ENCODE measurements at regions not wholly inside any gene's neighbourhood (a gene's known extent, or its start where the extent isn't known, plus 50 kb on each side); places are given as distances from the start of the nearest gene placed in this dataset.
A peak's percentile ranks its signal among the peaks of the same experiment; 100 is the strongest.
"Not testable (repeated sequence)": the region's sequence is repeated elsewhere in the genome, so short reads cannot be mapped to it uniquely, and the experiment has no call there.

DNA sequence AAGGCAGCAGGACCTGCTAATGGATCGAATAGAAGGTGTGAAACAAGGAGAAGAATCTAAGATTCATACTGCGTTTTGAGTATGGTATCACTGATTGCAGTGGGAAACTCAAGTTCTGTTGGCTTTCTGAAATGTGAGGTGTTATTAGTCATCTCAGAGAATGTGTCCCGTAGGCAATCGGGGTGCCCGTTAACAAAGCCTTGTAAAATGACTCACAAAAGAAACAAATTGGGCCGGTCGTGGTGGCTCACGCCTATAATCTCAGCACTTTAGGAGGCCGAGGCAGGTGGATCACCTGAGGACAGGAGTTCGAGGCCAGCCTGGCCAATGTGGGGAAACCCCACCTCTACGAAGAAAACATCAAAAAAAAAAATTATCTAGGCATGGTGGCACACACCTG is 118.2 kb upstream of the C7orf33 start:
- DNase-seq = no peak

DNA sequence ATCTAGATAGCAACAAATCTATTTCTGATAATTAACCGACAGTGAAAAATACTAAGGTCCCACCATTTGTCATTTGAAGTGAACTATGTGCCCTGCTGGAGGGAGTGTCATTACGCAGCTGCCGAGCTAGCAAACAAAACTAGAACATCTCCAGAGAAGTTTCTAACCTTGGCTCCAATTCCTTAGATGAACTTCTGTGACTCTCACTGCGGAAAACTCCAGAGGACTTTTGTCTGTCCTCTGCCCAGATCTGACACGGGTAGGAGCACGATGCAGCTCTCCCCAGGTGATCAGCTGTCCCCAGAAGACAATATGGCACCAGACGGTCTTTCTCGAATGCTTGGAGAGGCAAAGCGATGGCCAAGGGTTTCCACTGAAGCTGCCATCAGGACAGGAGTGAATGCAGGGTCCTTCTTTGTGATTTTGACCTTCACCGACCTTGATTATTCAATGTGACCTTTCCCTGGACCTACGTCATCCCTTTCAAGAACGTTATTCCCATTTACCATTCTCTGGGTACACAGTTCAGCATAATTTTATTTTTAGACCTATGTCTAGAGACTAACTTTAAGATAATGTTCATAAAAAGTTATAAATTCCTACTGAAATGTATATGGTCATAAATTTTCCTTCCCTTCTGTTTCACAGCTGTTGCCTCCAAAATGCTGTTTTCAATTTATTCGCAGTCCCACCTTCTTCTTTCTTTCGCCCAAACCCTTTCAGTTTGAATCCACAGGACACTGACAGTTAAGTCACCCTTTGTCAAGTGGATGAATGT is 116.7 kb upstream of the C7orf33 start:
- no peak for DNase-seq

DNA sequence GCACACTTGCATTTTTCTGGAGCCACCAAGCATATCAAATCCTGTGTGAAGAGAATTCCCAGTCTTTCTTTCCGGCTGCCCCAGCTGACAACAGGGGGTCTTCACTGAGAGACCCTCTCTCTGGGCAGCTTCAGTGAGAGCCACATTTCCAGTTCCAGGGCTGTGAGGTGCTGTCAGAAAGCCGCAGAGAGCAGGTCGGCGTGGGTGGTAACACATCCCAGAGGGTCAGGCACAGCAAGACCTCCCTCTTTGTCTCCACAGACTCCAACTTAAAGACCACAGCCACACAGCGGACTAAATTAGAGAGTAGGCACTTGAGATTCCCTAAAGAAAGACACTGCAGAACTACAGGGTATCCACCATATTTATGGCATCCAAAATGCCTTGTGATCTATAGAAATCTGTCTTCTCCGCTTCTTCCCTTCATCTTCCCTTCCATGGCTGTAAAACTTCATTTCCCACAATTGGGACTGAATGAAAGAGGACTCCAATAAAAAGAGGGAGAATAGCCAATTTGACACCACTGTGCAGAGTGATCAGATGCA is 116.0 kb upstream of the C7orf33 start:
- no peak for DNase-seq

DNA sequence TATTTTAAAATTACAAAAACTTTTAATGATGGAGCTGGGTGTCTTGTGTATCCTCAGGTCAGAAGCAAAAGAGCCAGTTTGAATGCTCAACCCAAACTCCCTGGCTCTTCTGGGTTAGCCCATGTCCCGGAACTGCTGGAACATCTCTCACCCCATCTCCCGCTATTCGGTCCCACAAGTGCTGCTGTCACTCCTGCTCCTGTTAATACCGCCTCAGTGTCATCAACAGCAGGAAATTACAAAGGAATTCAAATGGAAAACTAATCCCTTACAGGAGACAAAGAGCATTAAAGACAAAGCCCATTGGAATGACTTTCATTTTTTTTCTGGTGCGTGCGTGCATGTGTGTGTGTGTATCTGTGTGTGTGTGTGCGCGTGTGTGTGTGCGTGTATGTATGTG is 112.0 kb upstream of the C7orf33 start:
- no peak for DNase-seq

DNA sequence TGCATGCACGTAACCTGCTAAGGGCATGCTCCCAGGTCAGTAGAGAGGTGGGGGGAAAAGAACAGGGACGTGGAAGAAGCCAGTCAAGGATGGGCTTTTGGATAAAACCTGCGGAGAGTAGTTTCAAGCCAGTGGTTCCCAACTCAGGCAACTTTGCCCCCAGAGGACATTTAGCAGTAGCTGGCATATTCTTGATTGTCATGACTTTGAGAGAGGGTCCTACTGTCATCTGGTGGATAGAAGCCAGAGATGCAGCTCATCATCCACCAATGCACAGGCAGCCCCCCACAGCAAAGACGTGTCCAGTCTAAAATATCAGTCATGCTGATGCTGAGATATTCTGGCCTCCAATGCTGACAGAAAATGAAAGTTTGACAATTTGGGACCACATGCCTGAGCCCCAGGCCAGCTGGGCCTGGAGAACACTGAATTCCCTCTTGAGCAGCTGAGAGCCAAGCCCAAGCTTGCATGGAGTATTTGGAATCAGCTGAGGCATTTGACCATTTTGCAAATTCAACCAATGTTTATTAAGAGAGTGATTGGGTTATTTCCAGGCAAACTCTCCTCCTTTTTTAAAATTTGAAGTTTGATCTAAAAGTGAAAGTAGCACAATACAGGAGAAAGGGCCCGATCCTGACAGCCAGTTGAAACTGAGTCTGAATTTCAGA is 110.0 kb upstream of the C7orf33 start:
- DNase-seq = no peak

DNA sequence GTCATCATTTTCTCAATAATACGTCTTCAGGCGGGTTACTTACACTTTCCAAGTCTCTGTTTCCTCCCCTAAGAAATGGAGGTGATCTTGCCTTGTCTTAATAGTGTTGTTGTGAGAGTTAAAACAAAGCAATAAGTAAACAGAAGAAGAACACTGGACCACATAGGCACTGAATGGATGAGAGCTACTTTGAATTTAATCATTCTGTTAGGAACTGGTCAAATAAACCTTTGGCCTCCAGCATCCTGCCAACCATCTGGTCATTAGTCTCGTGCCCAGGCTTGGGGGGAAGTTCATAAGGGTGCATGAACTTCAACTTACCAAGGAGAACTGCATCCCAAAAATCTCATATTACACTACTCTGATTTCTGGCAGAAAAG is 109.4 kb upstream of the C7orf33 start:
- no peak for DNase-seq

DNA sequence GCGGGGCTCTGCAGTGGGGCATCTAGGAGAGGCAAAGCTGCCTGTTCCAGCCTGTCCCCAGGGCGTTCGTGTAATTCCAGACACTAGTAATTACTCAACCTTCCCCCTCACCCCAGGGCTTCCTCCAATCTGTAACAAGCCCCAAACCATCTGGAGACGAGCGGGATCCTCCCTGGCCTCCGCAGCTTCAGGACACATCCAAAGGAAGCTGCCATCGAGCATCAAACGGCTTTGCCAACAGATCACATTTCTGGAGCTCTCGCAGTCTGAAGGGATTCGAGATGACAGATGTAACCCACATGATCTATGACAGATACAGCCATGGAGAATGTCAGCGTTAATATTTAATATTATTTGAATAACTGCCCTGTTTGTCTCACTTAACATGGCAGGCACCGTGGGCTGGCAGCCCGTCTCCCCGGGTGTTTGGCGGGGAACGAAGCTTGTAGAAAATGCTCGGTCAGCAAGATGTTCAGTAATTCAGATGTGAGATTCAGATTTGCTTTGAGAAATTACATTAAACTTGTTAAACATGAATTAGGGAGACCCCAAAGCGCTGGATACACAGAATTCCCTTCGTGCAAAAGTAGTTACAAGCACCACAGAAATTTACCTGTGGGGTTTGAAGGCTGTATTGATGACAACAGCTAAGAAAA is 108.5 kb upstream of the C7orf33 start:
- DNase-seq = no peak

DNA sequence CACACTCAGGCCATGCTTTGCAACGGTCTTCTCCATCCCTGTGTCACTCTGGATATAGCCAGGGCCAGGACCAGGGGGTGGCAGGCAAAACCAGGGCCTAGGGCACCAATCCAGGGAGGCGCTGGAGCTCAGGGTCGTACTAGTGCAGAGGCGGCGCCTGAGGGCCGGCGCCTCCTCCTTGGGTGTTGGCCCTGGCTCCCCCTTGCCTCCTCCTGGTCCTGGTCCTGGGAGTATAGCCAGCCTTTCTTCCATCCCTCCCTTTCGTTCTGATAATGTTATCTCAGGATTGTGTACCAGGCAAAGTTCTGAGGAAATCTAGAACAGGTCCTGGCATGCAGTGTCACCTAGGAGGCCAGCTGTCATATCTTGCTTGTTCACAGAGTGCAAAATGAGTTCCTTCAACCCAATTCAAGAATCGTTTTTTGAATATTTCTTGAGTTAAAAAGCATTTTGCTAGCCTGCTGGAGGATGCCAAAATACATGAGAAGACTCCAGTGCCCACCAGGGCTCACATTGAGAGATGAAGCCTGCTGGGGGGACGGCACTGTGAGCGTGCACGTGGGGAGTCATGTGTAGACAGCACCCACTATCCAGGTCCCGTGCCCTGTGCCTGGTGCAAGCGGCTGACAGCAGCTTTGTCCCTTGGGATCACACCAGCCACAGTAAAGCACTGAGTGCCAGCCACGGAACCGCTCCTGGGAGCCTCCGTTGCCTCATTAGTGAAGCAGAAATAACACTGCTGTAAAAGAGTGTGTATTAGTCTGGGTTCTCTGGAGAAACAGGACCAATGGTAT is 106.9 kb upstream of the C7orf33 start:
- DNase-seq = no peak

DNA sequence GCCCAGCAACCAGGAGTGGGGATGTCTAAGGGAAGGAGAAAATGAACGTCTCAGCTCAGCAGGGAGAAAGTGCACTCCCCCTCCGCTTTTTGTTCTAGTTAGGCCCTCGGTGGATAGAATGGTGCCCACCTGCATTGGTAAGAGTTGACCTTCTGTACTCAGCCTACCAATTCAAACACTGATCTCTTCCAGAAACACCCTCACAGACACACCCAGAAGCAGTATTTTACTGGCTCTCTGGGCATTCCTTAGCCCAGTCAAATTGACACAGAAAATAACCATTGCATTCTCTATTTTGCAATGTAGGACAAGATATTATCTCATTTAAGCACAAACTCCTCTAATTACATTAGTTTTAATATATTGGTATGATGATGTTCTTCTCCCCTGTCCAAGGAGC is 106.1 kb upstream of the C7orf33 start:
- DNase-seq = no peak

DNA sequence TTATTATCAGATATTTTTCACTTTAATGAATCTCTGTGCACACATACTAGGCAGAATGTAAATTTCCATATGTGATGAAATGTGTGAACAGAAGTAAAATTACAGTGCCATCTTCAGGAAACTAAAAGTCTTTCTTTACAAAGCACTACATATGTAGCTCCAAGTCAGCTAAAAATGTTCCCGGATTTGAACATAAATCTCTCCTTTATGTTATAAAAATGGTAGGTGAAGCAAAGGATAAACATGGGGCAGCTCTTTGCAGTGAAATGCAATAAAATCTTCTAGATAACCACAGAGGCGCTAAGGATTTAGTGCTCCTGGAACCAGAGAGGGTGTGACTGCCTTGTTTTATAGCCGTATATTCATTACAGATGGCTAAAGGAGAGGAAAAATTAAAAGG is 104.9 kb upstream of the C7orf33 start:
- no peak for DNase-seq

DNA sequence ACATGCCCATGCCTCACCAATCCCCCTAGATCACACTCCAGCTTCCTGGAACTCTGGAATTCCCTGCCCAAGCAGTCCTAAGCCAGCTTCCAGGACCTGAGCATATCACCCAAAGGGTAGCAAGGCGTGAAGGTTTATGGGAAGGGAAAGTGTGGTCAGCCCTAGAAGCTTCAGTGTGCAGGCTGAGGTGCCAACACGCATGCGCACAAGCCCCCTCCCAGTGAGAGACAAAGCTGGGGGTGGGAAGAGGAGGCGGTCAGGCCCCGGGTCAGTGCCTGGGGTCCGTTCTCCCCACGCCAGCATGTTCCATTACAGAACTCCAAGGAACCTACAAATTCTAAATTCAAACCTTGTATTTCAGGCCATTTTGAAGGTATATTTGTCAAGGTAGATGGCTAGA is 103.6 kb upstream of the C7orf33 start:
- DNase-seq = no peak

DNA sequence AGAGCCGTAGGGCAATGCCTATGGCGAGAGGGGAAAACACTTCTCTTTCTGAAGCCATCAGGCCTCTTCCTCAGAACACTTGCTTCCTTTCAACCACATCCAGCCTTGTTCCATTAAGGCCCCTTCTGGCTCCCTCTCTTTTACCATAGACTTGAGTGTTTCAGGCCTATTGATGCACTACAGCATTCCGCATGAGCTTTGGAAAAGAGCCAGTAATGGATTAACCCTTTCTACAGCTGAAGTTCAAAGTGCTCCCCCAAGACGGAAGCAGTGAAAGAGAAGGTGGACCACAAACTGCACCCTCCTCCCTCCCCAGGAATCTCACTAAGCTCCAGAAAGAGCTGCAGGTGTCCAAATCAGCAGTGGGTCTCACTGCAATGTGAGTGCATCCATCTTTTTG is 102.7 kb upstream of the C7orf33 start:
- DNase-seq = no peak

DNA sequence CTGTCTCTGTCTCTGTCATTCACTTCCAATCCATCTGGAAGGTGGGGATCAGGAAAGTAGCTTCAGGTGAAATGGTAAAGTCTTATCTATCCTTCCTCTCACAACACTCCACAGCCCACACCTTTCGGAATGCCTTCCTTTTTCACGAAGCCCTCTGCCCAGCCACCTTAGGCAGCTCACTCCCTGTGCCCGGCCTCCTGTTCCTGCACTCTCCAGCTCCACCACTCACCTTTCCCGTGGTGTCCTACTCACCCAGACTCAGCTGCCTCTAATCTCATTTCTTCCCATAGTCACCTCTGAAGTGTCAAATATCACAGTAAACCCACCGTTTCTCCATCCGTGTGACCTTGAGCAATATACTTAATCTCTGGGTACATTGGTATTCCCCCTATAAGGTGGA is 100.9 kb upstream of the C7orf33 start:
- DNase-seq = no peak

DNA sequence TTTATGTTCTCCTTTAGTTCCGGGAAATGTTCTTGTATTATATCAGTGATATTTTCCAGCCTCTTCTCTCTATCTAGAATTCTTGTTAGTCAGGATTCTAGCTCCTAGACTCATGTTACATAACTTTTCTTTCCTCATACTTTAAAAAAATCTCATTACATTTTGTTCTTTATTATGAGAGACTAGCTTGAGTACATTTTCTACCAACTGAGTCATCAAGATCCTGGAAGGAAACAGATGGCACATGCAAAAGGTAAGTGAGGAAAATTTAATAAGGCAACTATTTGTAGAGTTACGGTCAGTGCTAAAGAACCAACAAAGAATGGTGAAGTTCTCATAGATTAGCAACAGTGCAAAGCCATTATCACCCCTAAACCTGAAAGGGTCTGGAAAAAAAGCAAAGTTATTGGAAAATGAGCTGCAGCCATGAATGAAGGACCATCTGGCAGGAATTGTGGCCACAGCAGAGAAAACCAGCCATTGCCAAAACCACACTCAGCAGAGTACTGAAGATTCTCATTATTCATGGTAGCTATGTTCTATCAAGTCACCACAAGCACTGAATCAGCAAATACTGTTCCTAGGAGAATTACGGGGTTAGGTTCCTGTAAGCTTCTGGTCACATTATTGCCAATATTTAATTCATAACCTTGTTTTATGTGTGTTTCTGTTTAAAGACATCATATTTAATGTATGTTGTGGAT is 98.3 kb upstream of the C7orf33 start:
- DNase-seq = no peak

DNA sequence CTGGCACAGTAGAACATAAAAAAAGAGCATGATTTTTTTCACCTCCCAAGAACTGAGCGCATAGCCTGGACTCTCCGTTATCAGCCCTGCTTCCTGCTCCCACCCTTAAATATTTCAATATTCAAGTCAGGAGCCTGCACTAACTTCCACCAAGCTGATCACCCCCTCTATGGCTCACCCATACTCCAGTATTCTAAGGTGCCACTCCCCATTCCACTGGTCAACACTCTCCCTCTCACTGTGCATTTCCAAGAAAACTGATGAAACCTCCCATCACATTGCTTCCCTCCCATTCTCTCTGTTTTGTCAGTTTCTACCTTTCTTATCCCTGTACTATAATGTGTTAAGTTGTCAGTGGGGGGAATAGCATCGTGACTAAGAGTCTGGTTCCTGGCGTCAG is 95.0 kb upstream of the C7orf33 start:
- DNase-seq = no peak

DNA sequence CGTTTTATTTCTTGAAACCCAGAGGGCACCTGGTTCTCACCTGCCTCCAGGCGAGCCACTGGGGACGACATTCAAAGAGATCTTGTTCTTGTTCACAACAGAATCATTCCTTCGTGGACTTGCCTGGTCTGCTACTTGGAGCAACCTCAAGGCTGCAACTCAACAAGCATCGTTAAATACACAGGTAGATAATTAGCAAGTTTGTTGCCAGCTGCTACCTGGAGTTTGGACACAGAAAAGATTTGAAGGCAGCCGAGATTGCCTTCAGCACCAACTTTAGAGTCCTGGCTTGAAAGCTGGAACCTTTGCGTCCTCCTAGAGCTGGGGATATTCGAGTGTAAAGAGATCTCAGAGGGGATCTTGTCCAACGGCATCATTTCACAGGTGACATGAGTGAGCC is 89.6 kb upstream of the C7orf33 start:
- no peak for DNase-seq

DNA sequence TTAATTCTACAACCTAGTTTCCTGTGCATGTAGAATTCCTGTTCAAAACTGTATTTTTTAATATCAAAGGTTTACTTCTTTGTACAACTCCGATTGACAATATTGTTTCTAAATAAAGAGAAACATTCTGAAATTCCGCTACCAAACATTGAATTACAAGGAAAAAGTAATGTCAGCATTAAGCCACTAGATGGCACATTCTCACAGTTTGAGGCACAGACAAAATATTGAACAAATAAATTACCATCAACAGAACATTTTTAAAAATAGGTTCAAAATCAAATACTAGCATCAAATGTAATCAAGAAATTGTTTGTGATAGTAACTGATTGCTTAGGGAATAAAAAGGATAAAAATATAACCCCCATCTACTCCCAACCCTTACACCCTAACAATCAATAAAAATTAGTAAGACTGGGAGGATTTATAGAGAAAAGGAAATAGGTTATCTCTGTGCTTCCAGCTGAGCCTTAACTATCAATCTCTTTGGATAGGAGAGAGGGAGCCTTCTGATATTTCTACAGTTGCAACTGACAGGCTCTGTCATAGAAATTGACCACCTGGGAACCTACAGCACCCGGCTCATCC is 86.6 kb upstream of the C7orf33 start:
- DNase-seq = peak; percentile 22

DNA sequence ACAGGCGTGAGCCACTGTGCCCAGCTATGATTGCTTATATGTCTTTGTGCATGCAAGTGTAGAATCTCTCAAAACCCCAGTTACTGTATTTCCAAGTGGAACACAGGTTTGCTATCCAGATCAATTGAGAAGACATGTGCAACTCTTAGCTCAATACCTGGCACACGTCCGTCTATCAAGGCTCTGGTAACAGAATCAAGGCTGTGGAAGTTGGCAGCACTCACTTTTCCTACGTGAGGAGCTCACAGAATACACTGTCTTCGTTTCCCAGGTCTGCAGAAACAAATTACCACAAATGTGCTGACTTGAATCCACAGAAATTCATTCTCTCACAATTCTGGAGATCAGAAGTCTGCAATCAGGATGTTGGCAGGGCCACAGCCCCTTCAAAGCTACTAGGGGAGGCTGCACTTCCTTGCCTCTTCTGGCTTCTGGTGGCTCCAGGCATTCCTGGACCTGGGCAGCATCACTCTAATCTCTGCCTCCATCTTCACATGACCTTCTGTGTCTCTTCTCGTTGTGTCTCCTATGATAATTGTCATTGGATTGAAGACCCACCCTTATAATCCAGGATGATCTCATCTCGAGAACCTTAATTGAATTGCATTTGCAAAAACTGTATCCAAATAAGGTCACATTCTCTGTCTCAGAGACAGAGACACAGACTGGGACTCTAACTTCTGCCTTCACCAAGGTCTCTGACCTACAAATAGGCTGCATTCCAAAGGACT is 84.8 kb upstream of the C7orf33 start:
- no peak for DNase-seq

DNA sequence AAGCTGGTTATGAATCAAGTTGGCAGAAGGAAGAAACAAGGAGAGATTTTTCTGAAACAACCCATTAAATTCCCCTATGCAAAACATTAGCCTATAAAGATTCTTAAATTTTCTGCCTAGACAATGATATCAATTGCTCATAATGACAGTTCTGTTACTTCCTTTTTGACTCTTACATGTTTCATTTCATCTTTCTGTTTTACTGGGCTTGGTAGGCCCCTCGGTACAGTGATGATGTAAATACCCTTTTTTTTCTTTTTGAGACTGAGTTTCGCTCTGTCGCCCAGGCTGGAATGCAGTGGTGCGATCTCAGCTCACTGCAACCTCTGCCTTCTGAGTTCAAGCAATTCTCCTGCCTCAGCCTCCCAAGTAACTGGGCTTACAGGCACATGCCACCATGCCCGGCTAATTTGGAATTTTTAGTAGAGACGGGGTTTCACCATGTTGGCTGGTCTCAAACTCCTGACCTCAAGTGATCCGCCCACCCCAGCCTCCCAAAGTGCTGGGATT is 83.4 kb upstream of the C7orf33 start:
- DNase-seq = not testable (repeated sequence)

DNA sequence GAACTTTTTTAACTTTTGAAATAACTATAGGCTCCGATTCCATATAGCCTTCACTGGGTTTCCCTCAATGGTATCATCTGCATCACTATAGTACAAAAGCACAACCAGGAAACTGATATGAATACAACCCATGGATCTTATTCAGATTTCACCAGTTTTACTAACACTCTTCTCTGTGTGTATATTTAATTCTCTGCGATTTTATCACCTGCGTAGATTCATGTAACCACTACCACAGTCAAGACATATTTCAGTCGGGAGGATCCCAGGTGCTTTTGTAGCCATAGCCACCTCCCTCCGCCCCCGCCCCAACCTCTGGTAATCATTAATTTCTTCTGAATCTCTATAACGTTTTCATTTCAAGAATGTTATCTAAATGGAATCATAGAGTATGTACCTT is 82.8 kb upstream of the C7orf33 start:
- DNase-seq = no peak

DNA sequence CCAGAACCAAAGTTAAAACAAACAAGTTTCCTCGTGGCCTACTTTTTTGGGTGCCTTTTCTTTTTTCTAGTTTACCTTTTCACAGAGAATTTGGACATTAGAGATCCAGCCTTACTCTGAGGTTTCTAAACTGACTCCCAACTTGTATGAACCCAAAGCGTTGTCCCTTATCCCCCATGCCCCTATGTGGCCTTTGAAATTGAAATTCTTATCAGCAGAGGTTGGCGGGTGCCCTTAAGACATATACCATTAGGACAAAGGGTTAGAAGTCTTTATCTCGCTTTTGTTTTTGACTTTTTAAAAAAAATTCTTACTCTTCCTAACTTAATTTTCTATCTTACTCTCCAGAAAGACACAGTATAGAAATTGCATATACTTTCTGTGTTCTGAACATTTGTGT is 76.3 kb upstream of the C7orf33 start:
- DNase-seq = no peak

Data from NCI-H1417 treated with DMSO at 0.1 percent for 48 hours (cell line).